ENCODE measurements at regions not wholly inside any gene's neighbourhood (a gene's known extent, or its start where the extent isn't known, plus 50 kb on each side); places are given as distances from the start of the nearest gene placed in this dataset.

- no peaks in the 10 kb centered on the region for H3K4me1 ChIP-seq
- H3K36me3 ChIP-seq = no peaks in the 10 kb centered on the region
- ATAC-seq (no peak), DNase-seq (no peak)
- no peaks in the 10 kb centered on the region for H3K27me3 ChIP-seq
- intact Hi-C loops (cut with DNase I) = no loop called here
- H3K9me3 ChIP-seq = no peaks in the 10 kb centered on the region
- H3K4me3 ChIP-seq = no peak overlapping the region
- no peak for TF ChIP-seq POLR2A (IDR thresholded peaks at IDR 0.05)
- TF ChIP-seq, protein P1, sequence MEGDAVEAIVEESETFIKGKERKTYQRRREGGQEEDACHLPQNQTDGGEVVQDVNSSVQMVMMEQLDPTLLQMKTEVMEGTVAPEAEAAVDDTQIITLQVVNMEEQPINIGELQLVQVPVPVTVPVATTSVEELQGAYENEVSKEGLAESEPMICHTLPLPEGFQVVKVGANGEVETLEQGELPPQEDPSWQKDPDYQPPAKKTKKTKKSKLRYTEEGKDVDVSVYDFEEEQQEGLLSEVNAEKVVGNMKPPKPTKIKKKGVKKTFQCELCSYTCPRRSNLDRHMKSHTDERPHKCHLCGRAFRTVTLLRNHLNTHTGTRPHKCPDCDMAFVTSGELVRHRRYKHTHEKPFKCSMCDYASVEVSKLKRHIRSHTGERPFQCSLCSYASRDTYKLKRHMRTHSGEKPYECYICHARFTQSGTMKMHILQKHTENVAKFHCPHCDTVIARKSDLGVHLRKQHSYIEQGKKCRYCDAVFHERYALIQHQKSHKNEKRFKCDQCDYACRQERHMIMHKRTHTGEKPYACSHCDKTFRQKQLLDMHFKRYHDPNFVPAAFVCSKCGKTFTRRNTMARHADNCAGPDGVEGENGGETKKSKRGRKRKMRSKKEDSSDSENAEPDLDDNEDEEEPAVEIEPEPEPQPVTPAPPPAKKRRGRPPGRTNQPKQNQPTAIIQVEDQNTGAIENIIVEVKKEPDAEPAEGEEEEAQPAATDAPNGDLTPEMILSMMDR (IDR thresholded peaks at IDR 0.05) = no peak
- H3K27ac ChIP-seq = no peak overlapping the region
- 70% methylated on average over 7 of the region's 7 CpGs for WGBS (ENCODE audit: insufficient coverage, low coverage, low lambda C conversion rate, missing lambda C conversion rate)
Observed at GRCh38 chr6:40165036-40165709, 230.9 kb upstream of the MOCS1 start.

- Histone ChIP-seq H3K27me3 (no peaks in the 10 kb centered on the region), H3K9me3 (no peaks in the 10 kb centered on the region), H3K4me1 (no peaks in the 10 kb centered on the region), H3K36me3 (no peaks in the 10 kb centered on the region), H3K4me3 (no peak overlapping the region), H3K27ac (no peak overlapping the region)
- DNase-seq (no peak), ATAC-seq (no peak)
- WGBS (ENCODE audit: insufficient coverage, low coverage, low lambda C conversion rate, missing lambda C conversion rate) = 71% methylated on average over 8 of the region's 8 CpGs
- intact Hi-C loops (cut with DNase I) = no loop called here
- TF ChIP-seq, protein P1 (IDR thresholded peaks at IDR 0.05) = no peak
- no peak for TF ChIP-seq POLR2A (IDR thresholded peaks at IDR 0.05)
Observed at GRCh38 chr6:40164345-40164755, 230.1 kb upstream of the MOCS1 start.

DNA sequence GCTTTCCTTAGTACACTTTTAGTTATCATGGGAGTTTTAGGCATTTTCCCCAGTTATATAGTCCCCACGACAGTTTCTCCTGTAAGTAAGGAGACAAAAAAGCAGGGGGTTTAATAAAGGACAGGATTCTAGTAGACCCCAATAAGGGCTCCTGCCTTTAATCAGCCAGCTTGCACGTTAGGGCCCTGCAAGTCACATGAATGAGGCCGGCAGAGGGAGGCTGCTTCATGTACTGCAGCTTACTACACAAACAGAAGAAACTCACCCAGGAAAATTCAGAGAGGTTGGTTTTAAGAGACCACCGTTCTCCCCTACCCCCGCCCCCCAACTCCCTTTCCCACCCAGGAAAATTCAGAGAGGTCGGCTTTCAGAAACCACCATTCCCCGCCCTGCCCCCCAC, 229.7 kb upstream of the MOCS1 start:
- Histone ChIP-seq H3K27ac (no peak overlapping the region), H3K4me3 (no peak overlapping the region), H3K9me3 (no peaks in the 10 kb centered on the region), H3K36me3 (no peaks in the 10 kb centered on the region), H3K4me1 (no peaks in the 10 kb centered on the region), H3K27me3 (no peaks in the 10 kb centered on the region)
- intact Hi-C loops (cut with DNase I) = no loop called here
- ATAC-seq (no peak), DNase-seq (no peak)
- no peak for TF ChIP-seq POLR2A (IDR thresholded peaks at IDR 0.05)
- TF ChIP-seq, protein P1 (IDR thresholded peaks at IDR 0.05) = no peak
- WGBS (ENCODE audit: insufficient coverage, low coverage, low lambda C conversion rate, missing lambda C conversion rate) = 90% methylated on average over 6 of the region's 7 CpGs

- no peaks in the 10 kb centered on the region for H3K4me1 ChIP-seq
- H3K9me3 ChIP-seq = no peaks in the 10 kb centered on the region
- ATAC-seq (no peak), DNase-seq (no peak)
- H3K27me3 ChIP-seq = no peaks in the 10 kb centered on the region
- TF ChIP-seq, protein P1 (IDR thresholded peaks at IDR 0.05) = no peak
- TF ChIP-seq POLR2A (IDR thresholded peaks at IDR 0.05) = no peak
- no peak overlapping the region for H3K27ac ChIP-seq
- WGBS (ENCODE audit: insufficient coverage, low coverage, low lambda C conversion rate, missing lambda C conversion rate) = 59% methylated on average over 3 of the region's 5 CpGs
- H3K4me3 ChIP-seq = no peak overlapping the region
- intact Hi-C loops (cut with DNase I) = no loop called here
- no peaks in the 10 kb centered on the region for H3K36me3 ChIP-seq
Observed at GRCh38 chr6:40162074-40162473, 227.8 kb upstream of the MOCS1 start.

Data from right lobe of liver (tissue), 6 donors.